ENCODE measurements at regions not wholly inside any gene's neighbourhood (a gene's known extent, or its start where the extent isn't known, plus 50 kb on each side); places are given as distances from the start of the nearest gene placed in this dataset.

- TF ChIP-seq POLR2A (IDR thresholded peaks at IDR 0.05) (no peak), CTCF (IDR thresholded peaks at IDR 0.05) (no peak)
These were observed 203.7 kb upstream of the CDH5 start for GRCh38 chr16:66162821-66163220.
